ENCODE measurements at regions not wholly inside any gene's neighbourhood (a gene's known extent, or its start where the extent isn't known, plus 50 kb on each side); places are given as distances from the start of the nearest gene placed in this dataset.

GRCh38 chr6:9638861-9639260 is 776.0 kb downstream of the TFAP2A start:
- Histone ChIP-seq H3K79me2 (ENCODE audit: insufficient read depth, low read length) (no peaks in the 10 kb centered on the region), H3K9me3 (ENCODE audit: low read length) (peaks cover 75% of the 10 kb centered on the region), H3K27ac (ENCODE audit: extremely low read length, insufficient read depth, low read length) (no peak overlapping the region), H2AFZ (ENCODE audit: low read length) (no peak overlapping the region), H3K27me3 (ENCODE audit: control insufficient read depth in 1 of 2, insufficient read depth in 2 of 2, low read length in 2 of 2) (no peaks in the 10 kb centered on the region), H3K9ac (ENCODE audit: insufficient read depth, low read depth, low read length) (no peak overlapping the region), H3K4me2 (ENCODE audit: low read depth, low read length) (no peak overlapping the region), H3K4me1 (ENCODE audit: insufficient read depth, low read length) (no peaks in the 10 kb centered on the region), H3K4me3 (replicated peaks in 1 of 3; ENCODE audit: insufficient read depth in 1 of 3, low read depth in 2 of 3, low read length in 3 of 3) (no peak overlapping the region), H3K36me3 (replicated peaks in 1 of 2; ENCODE audit: control insufficient read depth in 1 of 2, insufficient read depth in 2 of 2, low read length in 2 of 2) (no peaks in the 10 kb centered on the region), H4K20me1 (ENCODE audit: insufficient read depth, low read length) (no peaks in the 10 kb centered on the region)
- POLR2A ChIA-PET = no interaction called here
- ATAC-seq (no peak), FAIRE-seq (no peak), DNase-seq (ENCODE audit: low spot score) (no peak)
- BruUV-seq (replicated peaks) = no TSS peak
- CTCF ChIA-PET (ENCODE audit: low intra/inter-chr PET ratio, low total read pairs) = no interaction called here
- in situ Hi-C loops (cut with HindIII; ENCODE audit: extremely low pct_ligation_motif_present, low pct_unique_long_range_greater_than_20kb) = no loop called here
- 14% methylated on average over 3 of the region's 3 CpGs for WGBS (ENCODE audit: low lambda C conversion rate)
- no peak for TF ChIP-seq ZFAT (CRISPR knock-in tag; conservative IDR thresholded peaks at IDR 0.05)
- no peak for TF ChIP-seq SSRP1 (CRISPR knock-in tag; IDR thresholded peaks at IDR 0.05)
- no peak for TF ChIP-seq CREB3 (CRISPR knock-in tag; IDR thresholded peaks at IDR 0.05)
- no peak for TF ChIP-seq ZNF441 (CRISPR knock-in tag; IDR thresholded peaks at IDR 0.05; ENCODE audit: borderline replicate concordance)
- TF ChIP-seq ZNF605 (CRISPR knock-in tag; IDR thresholded peaks at IDR 0.05) = no peak
- no peak for TF ChIP-seq HCFC1 (IDR thresholded peaks at IDR 0.05; ENCODE audit: low read depth, low read length)
- no peak for TF ChIP-seq HNRNPL (IDR thresholded peaks at IDR 0.05; ENCODE audit: low read depth, low read length)
- no peak for TF ChIP-seq PTBP1 (IDR thresholded peaks at IDR 0.05; ENCODE audit: low read depth, low read length, poor library complexity, severe bottlenecking)
- intact Hi-C loops (cut with micrococcal nuclease; ENCODE audit: unreplicated experiment) = no loop called here

GRCh38 chr6:9634776-9635175 is 780.1 kb downstream of the TFAP2A start:
- no peak overlapping the region for H3K4me3 ChIP-seq (replicated peaks in 1 of 3; ENCODE audit: insufficient read depth in 1 of 3, low read depth in 2 of 3, low read length in 3 of 3)
- H3K36me3 ChIP-seq (replicated peaks in 1 of 2; ENCODE audit: control insufficient read depth in 1 of 2, insufficient read depth in 2 of 2, low read length in 2 of 2) = no peaks in the 10 kb centered on the region
- no peaks in the 10 kb centered on the region for H4K20me1 ChIP-seq (ENCODE audit: insufficient read depth, low read length)
- H3K27me3 ChIP-seq (ENCODE audit: control insufficient read depth in 1 of 2, insufficient read depth in 2 of 2, low read length in 2 of 2) = no peaks in the 10 kb centered on the region
- no peaks in the 10 kb centered on the region for H3K4me1 ChIP-seq (ENCODE audit: insufficient read depth, low read length)
- BruUV-seq (replicated peaks) = no TSS peak
- no peak overlapping the region for H3K4me2 ChIP-seq (ENCODE audit: low read depth, low read length)
- peaks cover 90% of the 10 kb centered on the region for H3K9me3 ChIP-seq (ENCODE audit: low read length)
- no peak overlapping the region for H2AFZ ChIP-seq (ENCODE audit: low read length)
- POLR2A ChIA-PET = no interaction called here
- ATAC-seq (no peak), DNase-seq (ENCODE audit: low spot score) (no peak), FAIRE-seq (no peak)
- no peak overlapping the region for H3K27ac ChIP-seq (ENCODE audit: extremely low read length, insufficient read depth, low read length)
- intact Hi-C loops (cut with micrococcal nuclease; ENCODE audit: unreplicated experiment) (no loop called here), in situ Hi-C loops (cut with HindIII; ENCODE audit: extremely low pct_ligation_motif_present, low pct_unique_long_range_greater_than_20kb) (no loop called here)
- H3K79me2 ChIP-seq (ENCODE audit: insufficient read depth, low read length) = no peaks in the 10 kb centered on the region
- WGBS (ENCODE audit: low lambda C conversion rate) = 0% methylated on average over 2 of the region's 2 CpGs
- H3K9ac ChIP-seq (ENCODE audit: insufficient read depth, low read depth, low read length) = no peak overlapping the region
- CTCF ChIA-PET (ENCODE audit: low intra/inter-chr PET ratio, low total read pairs) = no interaction called here
- TF ChIP-seq CBX2 (IDR thresholded peaks at IDR 0.05; ENCODE audit: low read depth, low read length) (no peak), CBX2 (CRISPR knock-in tag; IDR thresholded peaks at IDR 0.05; ENCODE audit: low read depth) (no peak), DMAP1 (CRISPR knock-in tag; IDR thresholded peaks at IDR 0.05) (no peak), MXI1 (IDR thresholded peaks at IDR 0.05; ENCODE audit: borderline replicate concordance, low read depth, low read length) (no peak), ZNF674 (CRISPR knock-in tag; IDR thresholded peaks at IDR 0.05; ENCODE audit: low read depth) (no peak), MED1 (CRISPR knock-in tag; IDR thresholded peaks at IDR 0.05) (no peak), MAFF (IDR thresholded peaks at IDR 0.05; ENCODE audit: low read depth, low read length) (0 out of 2 replicates have a peak, but pooled peaks have one; percentile 13), JUN (CRISPR knock-in tag; IDR thresholded peaks at IDR 0.05) (no peak), ATF5 (CRISPR knock-in tag; IDR thresholded peaks at IDR 0.05; ENCODE audit: low read depth) (no peak), RELA (CRISPR knock-in tag; IDR thresholded peaks at IDR 0.05) (no peak), ZNF235 (CRISPR knock-in tag; IDR thresholded peaks at IDR 0.05; ENCODE audit: borderline replicate concordance) (no peak)
- TF ChIP-seq, protein P1, sequence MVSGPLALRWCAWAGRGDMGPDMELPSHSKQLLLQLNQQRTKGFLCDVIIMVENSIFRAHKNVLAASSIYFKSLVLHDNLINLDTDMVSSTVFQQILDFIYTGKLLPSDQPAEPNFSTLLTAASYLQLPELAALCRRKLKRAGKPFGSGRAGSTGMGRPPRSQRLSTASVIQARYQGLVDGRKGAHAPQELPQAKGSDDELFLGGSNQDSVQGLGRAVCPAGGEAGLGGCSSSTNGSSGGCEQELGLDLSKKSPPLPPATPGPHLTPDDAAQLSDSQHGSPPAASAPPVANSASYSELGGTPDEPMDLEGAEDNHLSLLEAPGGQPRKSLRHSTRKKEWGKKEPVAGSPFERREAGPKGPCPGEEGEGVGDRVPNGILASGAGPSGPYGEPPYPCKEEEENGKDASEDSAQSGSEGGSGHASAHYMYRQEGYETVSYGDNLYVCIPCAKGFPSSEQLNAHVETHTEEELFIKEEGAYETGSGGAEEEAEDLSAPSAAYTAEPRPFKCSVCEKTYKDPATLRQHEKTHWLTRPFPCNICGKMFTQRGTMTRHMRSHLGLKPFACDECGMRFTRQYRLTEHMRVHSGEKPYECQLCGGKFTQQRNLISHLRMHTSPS (CRISPR knock-in tag; IDR thresholded peaks at IDR 0.05; ENCODE audit: low read depth) = no peak

Measured in HepG2 (cell line).